GDM1 (cell line): ENCODE measurements at regions not wholly inside any gene's neighbourhood (a gene's known extent, or its start where the extent isn't known, plus 50 kb on each side); places are given as distances from the start of the nearest gene placed in this dataset.

Source experiments
- DNase-seq: peaks from one replicate; lab custom pipeline; 2025; lab: John Stamatoyannopoulos, UW

- DNase-seq = no peak
Measured at GRCh38 chr10:10132009-10132408, 885.7 kb upstream of the CELF2 start.

GRCh38 chr10:10133281-10133680 is 884.4 kb upstream of the CELF2 start:
- no peak for DNase-seq

GRCh38 chr10:10138685-10139084 is 879.0 kb upstream of the CELF2 start:
- DNase-seq = no peak

- DNase-seq = no peak
Measured at GRCh38 chr10:10141782-10142382, 875.8 kb upstream of the CELF2 start.

GRCh38 chr10:10146604-10147003 is 871.1 kb upstream of the CELF2 start:
- DNase-seq = no peak

- DNase-seq = no peak
Measured at GRCh38 chr10:10149899-10150298, 867.8 kb upstream of the CELF2 start.

GRCh38 chr10:10156917-10157600 is 860.6 kb upstream of the CELF2 start:
- DNase-seq = no peak

- no peak for DNase-seq
Measured at GRCh38 chr10:10160821-10161312, 856.8 kb upstream of the CELF2 start.

- no peak for DNase-seq
Measured at GRCh38 chr10:10164848-10165247, 852.8 kb upstream of the CELF2 start.

GRCh38 chr10:10165415-10165814 is 852.3 kb upstream of the CELF2 start:
- DNase-seq = no peak

- DNase-seq = no peak
Measured at GRCh38 chr10:10178476-10178875, 839.2 kb upstream of the CELF2 start.

GRCh38 chr10:10193848-10194247 is 823.8 kb upstream of the CELF2 start:
- no peak for DNase-seq

- no peak for DNase-seq
Measured at GRCh38 chr10:10196701-10197100, 821.0 kb upstream of the CELF2 start.

GRCh38 chr10:10197423-10197822 is 820.2 kb upstream of the CELF2 start:
- DNase-seq = no peak

- no peak for DNase-seq
Measured at GRCh38 chr10:10198363-10198762, 819.3 kb upstream of the CELF2 start.

GRCh38 chr10:10204415-10204814 is 813.3 kb upstream of the CELF2 start:
- DNase-seq = no peak

GRCh38 chr10:10205906-10206305 is 811.8 kb upstream of the CELF2 start:
- DNase-seq = no peak

GRCh38 chr10:10207538-10207937 is 810.1 kb upstream of the CELF2 start:
- no peak for DNase-seq

GRCh38 chr10:10208196-10208595 is 809.5 kb upstream of the CELF2 start:
- no peak for DNase-seq

- DNase-seq = no peak
Measured at GRCh38 chr10:10209167-10209566, 808.5 kb upstream of the CELF2 start.

GRCh38 chr10:10211409-10211808 is 806.3 kb upstream of the CELF2 start:
- no peak for DNase-seq

- DNase-seq = no peak
Measured at GRCh38 chr10:10213237-10213636, 804.4 kb upstream of the CELF2 start.

GRCh38 chr10:10222304-10222841 is 795.3 kb upstream of the CELF2 start:
- no peak for DNase-seq

- DNase-seq = no peak
Measured at GRCh38 chr10:10223131-10223530, 794.5 kb upstream of the CELF2 start.
